Panc1 (cell line): ENCODE measurements at regions not wholly inside any gene's neighbourhood (a gene's known extent, or its start where the extent isn't known, plus 50 kb on each side); places are given as distances from the start of the nearest gene placed in this dataset.
"Not testable (repeated sequence)": the region's sequence is repeated elsewhere in the genome, so short reads cannot be mapped to it uniquely, and the experiment has no call there.

Source experiments
- ATAC-seq: fragments of 200-7000 bp; cut with Tn5 transposase; 2 replicates; pipeline ENCODE4 v1.9.1; 2020; ENCODE audit warnings: mild to moderate bottlenecking, moderate library complexity
- BruUV-seq: library from RNA; stranded (reverse); fragments of 400-500 nt; replicated peaks from 2 replicates; lab custom pipeline; 2021; lab: Mats Ljungman, UMichigan
- CTCF ChIA-PET: fragments of 300-600 bp; sonication (Branson Sonifier 250); formaldehyde crosslinking; loops from one replicate; lab custom pipeline; 2022; ENCODE audit warnings: antibody characterized with exemption; lab: Charles Lee
- POLR2A ChIA-PET: fragments of 300-600 bp; sonication (Branson Sonifier 250); formaldehyde crosslinking; loops from one replicate; lab custom pipeline; 2022; ENCODE audit warnings: antibody characterized with exemption; lab: Charles Lee
- DNase-seq: peaks from one replicate; pipeline ENCODE4 v3.0.0-alpha.2; 2010; ENCODE audit warnings: low read depth, low spot score
- H3K27ac ChIP-seq: 2 replicates; pipeline ENCODE4 v1.5.1; 2011; ENCODE audit warnings: mild to moderate bottlenecking, low read length, inconsistent platforms
- H3K27me3 ChIP-seq: fragments of 200-500 bp; sonication (Bioruptor generic); 2 replicates; pipeline ENCODE4 v1.6.0; 2014; ENCODE audit warnings: low read length, inconsistent platforms; ENCODE audit not compliant: control insufficient read depth, insufficient read depth
- H3K36me3 ChIP-seq: fragments of 200-500 bp; sonication (Bioruptor generic); 2 replicates; pipeline ENCODE4 v1.5.1; 2014; ENCODE audit warnings: inconsistent platforms, mild to moderate bottlenecking, low read length, moderate library complexity; ENCODE audit not compliant: control insufficient read depth, insufficient read depth
- H3K4me1 ChIP-seq: 2 replicates; pipeline ENCODE4 v1.5.1; 2011; ENCODE audit warnings: inconsistent platforms, mild to moderate bottlenecking, low read length, moderate library complexity; ENCODE audit not compliant: control insufficient read depth, insufficient read depth
- H3K4me3 ChIP-seq, 2 experiments: 2 replicates each; pipeline ENCODE4 v1.5.1; 2011 to 2012; ENCODE audit warnings: low read depth in 2 of 2, low read length in 2 of 2, mild to moderate bottlenecking in 2 of 2, inconsistent platforms in 1 of 2, moderate library complexity in 1 of 2
- H3K9me3 ChIP-seq: fragments of 200-500 bp; sonication (Bioruptor generic); 2 replicates; pipeline ENCODE4 v1.5.1; 2014; ENCODE audit warnings: low read depth, mild to moderate bottlenecking, inconsistent platforms, low read length, moderate library complexity; ENCODE audit not compliant: control insufficient read depth, insufficient read depth
- POLR2AphosphoS5 ChIP-seq: IDR thresholded peaks from 2 replicates; pipeline ENCODE4 v1.6.1; 2012; ENCODE audit warnings: mild to moderate bottlenecking, low read depth, low read length, moderate library complexity
- SIN3A ChIP-seq: IDR thresholded peaks from 2 replicates; pipeline ENCODE4 v1.6.1; 2012; ENCODE audit warnings: low read depth, mild to moderate bottlenecking, low read length, moderate library complexity, borderline replicate concordance; ENCODE audit not compliant: insufficient read depth
- TCF7L2 ChIP-seq: IDR thresholded peaks from 2 replicates; pipeline ENCODE4 v1.6.1; 2011; ENCODE audit warnings: mild to moderate bottlenecking, low read depth, low read length, inconsistent platforms
- in situ Hi-C: cut with HindIII; loops from 2 replicates; pipeline ENCODE4 v1.10.0; 2016; ENCODE audit warnings: low sequenced_read_pairs, low pct_unique_long_range_greater_than_20kb
- intact Hi-C: fragments of 100-400 bp; cut with micrococcal nuclease; formaldehyde crosslinking; loops from one replicate; pipeline ENCODE4 v1.10.0; 2022; ENCODE audit not compliant: unreplicated experiment
- TF ChIP-seq, protein P1 (sequence below), 2 experiments: IDR thresholded peaks; 2 replicates each; pipeline ENCODE4 v1.6.1; 2011 to 2012; ENCODE audit warnings: low read depth in 2 of 2, control low read depth in 1 of 2, low read length in 1 of 2, mild to moderate bottlenecking in 1 of 2, moderate library complexity in 1 of 2; ENCODE audit not compliant: insufficient read depth in 1 of 2
- TF ChIP-seq, protein P2 (sequence below): fragments of 450-650 bp; IDR thresholded peaks from 2 replicates; pipeline ENCODE4 v1.5.1; 2017; ENCODE audit warnings: mild to moderate bottlenecking

DNA sequence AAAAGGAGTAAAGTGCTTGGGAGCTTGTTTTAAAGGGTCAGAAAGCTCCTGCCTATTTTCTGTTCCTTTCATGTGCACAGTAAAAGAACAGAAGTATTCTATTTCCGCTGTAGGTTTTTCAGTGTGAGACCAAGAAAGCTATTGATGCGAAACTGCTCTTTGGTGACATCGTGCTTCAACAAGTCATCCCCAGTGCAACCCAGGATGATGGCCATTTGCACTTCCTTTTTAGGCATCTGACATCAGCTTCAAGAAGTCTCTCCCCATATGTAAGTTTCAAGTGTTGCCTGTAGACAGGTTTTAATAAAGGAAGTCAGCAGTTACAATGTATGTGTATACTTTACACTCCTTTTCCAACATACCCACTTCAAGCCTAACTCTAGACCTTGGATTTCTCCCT is 131.6 kb downstream of the RFX6 start:
- BruUV-seq, result no TSS peak
- no peaks in the 10 kb centered on the region for H3K27me3 ChIP-seq
- DNase-seq (no peak), ATAC-seq (no peak)
- H3K4me1 ChIP-seq, result no peaks in the 10 kb centered on the region
- POLR2A ChIA-PET, result no interaction called here
- H3K9me3 ChIP-seq, result no peaks in the 10 kb centered on the region
- H3K36me3 ChIP-seq, result no peaks in the 10 kb centered on the region
- intact Hi-C loops (no loop called here), in situ Hi-C loops (no loop called here)
- CTCF ChIA-PET, result no interaction called here
- no peak overlapping the region for H3K27ac ChIP-seq
- TF ChIP-seq, protein P1, sequence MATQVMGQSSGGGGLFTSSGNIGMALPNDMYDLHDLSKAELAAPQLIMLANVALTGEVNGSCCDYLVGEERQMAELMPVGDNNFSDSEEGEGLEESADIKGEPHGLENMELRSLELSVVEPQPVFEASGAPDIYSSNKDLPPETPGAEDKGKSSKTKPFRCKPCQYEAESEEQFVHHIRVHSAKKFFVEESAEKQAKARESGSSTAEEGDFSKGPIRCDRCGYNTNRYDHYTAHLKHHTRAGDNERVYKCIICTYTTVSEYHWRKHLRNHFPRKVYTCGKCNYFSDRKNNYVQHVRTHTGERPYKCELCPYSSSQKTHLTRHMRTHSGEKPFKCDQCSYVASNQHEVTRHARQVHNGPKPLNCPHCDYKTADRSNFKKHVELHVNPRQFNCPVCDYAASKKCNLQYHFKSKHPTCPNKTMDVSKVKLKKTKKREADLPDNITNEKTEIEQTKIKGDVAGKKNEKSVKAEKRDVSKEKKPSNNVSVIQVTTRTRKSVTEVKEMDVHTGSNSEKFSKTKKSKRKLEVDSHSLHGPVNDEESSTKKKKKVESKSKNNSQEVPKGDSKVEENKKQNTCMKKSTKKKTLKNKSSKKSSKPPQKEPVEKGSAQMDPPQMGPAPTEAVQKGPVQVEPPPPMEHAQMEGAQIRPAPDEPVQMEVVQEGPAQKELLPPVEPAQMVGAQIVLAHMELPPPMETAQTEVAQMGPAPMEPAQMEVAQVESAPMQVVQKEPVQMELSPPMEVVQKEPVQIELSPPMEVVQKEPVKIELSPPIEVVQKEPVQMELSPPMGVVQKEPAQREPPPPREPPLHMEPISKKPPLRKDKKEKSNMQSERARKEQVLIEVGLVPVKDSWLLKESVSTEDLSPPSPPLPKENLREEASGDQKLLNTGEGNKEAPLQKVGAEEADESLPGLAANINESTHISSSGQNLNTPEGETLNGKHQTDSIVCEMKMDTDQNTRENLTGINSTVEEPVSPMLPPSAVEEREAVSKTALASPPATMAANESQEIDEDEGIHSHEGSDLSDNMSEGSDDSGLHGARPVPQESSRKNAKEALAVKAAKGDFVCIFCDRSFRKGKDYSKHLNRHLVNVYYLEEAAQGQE (IDR thresholded peaks at IDR 0.05; ENCODE audit: insufficient read depth in 1 of 2, low read depth in 2 of 2, low read length in 1 of 2), result no peak
- no peak overlapping the region for H3K4me3 ChIP-seq

DNA sequence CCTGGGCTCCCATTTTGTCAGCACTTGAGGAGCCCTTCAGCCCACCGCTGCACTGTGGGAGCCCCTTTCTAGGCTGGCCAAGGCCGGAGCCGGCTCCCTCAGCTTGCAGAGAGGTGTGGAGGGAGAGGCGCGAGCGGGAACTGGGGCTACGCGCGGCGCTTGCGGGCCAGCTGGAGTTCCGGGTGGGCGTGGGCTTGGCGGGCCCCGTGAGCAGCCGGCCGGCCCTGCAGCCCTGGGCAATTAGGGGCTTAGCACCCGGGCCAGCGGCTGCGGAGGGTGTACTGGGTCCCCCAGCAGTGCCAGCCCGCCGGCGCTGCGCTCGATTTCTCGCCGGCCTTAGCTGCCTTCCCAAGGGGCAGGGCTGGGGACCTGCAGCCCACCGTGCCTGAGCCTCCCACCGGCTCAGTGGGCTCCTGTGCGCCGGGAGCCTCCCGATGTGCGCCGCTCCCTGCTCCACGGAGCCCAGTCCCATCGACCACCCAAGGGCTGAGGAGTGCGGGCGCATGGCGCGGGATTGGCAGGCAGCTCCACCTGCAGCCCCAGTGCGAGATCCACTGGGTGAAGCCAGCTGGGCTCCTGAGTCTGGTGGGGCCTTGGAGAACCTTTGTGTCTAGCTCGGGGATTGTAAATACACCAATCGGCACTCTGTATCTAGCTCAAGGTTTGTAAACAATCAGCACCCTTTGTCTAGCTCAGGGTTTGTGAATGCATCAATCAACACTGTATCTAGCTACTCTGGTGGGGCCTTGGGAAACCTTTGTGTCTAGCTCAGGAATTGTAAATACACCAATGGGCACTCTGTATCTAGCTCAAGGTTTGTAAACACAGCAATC is 137.8 kb downstream of the RFX6 start:
- ATAC-seq, CTCF ChIA-PET, H3K27me3 ChIP-seq, POLR2A ChIA-PET, H3K27ac ChIP-seq, H3K36me3 ChIP-seq, intact Hi-C loops, DNase-seq, BruUV-seq, H3K4me3 ChIP-seq, H3K4me1 ChIP-seq, in situ Hi-C loops, H3K9me3 ChIP-seq: not testable (repeated sequence)

DNA sequence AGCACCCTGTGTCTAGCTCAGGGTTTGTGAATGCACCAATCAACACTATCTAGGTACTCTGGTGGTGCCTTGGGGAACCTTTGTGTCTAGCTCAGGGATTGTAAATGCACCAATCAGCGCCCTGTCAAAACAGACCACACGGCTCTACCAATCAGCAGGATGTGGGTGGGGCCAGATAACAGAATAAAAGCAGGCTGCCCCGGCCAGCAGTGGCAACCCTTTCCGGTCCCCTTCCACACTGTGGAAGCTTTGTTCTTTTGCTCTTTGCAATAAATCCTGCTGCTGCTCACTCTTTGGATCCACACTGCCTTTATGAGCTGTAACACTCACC is 138.4 kb downstream of the RFX6 start:
- CTCF ChIA-PET, H3K4me3 ChIP-seq, H3K36me3 ChIP-seq, POLR2A ChIA-PET, BruUV-seq, H3K27me3 ChIP-seq, in situ Hi-C loops, H3K9me3 ChIP-seq, H3K27ac ChIP-seq, intact Hi-C loops, DNase-seq, ATAC-seq, H3K4me1 ChIP-seq: not testable (repeated sequence)

DNA sequence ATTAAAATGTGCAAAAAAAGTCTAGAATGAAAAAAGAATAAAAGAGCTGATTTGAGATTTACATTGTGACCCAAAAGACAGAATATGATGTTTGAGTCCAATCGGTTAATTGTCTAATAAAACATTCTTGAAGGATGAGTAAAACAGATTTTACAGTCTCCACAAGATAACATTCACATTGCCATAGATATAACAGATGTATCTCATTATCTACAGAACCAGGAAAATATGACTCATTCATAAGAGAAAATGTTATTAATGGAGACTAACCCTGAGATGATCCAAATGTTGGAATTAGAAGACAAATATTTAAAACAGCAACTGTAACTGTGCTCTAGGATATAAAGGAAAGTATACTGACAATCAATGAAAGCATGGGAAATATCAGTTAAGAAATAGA is 141.7 kb downstream of the RFX6 start:
- no peak for ATAC-seq
- Histone ChIP-seq H3K4me1 (no peaks in the 10 kb centered on the region), H3K9me3 (no peaks in the 10 kb centered on the region), H3K27me3 (no peaks in the 10 kb centered on the region), H3K27ac (no peak overlapping the region), H3K36me3 (no peaks in the 10 kb centered on the region), H3K4me3 (no peak overlapping the region)
- TF ChIP-seq SIN3A (no peak), TCF7L2 (no peak), POLR2AphosphoS5 (no peak)
- TF ChIP-seq, protein P2, sequence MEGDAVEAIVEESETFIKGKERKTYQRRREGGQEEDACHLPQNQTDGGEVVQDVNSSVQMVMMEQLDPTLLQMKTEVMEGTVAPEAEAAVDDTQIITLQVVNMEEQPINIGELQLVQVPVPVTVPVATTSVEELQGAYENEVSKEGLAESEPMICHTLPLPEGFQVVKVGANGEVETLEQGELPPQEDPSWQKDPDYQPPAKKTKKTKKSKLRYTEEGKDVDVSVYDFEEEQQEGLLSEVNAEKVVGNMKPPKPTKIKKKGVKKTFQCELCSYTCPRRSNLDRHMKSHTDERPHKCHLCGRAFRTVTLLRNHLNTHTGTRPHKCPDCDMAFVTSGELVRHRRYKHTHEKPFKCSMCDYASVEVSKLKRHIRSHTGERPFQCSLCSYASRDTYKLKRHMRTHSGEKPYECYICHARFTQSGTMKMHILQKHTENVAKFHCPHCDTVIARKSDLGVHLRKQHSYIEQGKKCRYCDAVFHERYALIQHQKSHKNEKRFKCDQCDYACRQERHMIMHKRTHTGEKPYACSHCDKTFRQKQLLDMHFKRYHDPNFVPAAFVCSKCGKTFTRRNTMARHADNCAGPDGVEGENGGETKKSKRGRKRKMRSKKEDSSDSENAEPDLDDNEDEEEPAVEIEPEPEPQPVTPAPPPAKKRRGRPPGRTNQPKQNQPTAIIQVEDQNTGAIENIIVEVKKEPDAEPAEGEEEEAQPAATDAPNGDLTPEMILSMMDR, result no peak
- TF ChIP-seq, protein P1 (IDR thresholded peaks at IDR 0.05; ENCODE audit: insufficient read depth in 1 of 2, low read depth in 2 of 2, low read length in 1 of 2), result no peak
- no TSS peak for BruUV-seq
- no peak for DNase-seq
- intact Hi-C loops (no loop called here), in situ Hi-C loops (no loop called here)
- ChIA-PET POLR2A (no interaction called here), CTCF (no interaction called here)
